ACHN (cell line): ENCODE measurements at regions not wholly inside any gene's neighbourhood (a gene's known extent, or its start where the extent isn't known, plus 50 kb on each side); places are given as distances from the start of the nearest gene placed in this dataset.
A peak's percentile ranks its signal among the peaks of the same experiment; 100 is the strongest.
"Not testable (repeated sequence)": the region's sequence is repeated elsewhere in the genome, so short reads cannot be mapped to it uniquely, and the experiment has no call there.

ENCODE experiments used
- DNase-seq: peaks from one replicate; pipeline ENCODE4 v3.0.0-alpha.2; 2015
- in situ Hi-C: cut with HindIII; loops from 2 replicates; pipeline ENCODE4 v1.10.0; 2017; ENCODE audit warnings: low sequenced_read_pairs, low pct_ligation_motif_present, low pct_unique_long_range_greater_than_20kb

- in situ Hi-C loops, DNase-seq: not testable (repeated sequence)
Measured at GRCh38 chr15:44817797-44818196, 81.5 kb downstream of the TRIM69 start.

GRCh38 chr15:44819331-44819987 lies 83.1 kb downstream of the TRIM69 start:
- in situ Hi-C loops, DNase-seq: not testable (repeated sequence)

GRCh38 chr15:44820535-44820934 lies 84.2 kb downstream of the TRIM69 start:
- in situ Hi-C loops, DNase-seq: not testable (repeated sequence)

GRCh38 chr15:44820967-44821366 lies 84.6 kb downstream of the TRIM69 start:
- DNase-seq, in situ Hi-C loops: not testable (repeated sequence)

DNA sequence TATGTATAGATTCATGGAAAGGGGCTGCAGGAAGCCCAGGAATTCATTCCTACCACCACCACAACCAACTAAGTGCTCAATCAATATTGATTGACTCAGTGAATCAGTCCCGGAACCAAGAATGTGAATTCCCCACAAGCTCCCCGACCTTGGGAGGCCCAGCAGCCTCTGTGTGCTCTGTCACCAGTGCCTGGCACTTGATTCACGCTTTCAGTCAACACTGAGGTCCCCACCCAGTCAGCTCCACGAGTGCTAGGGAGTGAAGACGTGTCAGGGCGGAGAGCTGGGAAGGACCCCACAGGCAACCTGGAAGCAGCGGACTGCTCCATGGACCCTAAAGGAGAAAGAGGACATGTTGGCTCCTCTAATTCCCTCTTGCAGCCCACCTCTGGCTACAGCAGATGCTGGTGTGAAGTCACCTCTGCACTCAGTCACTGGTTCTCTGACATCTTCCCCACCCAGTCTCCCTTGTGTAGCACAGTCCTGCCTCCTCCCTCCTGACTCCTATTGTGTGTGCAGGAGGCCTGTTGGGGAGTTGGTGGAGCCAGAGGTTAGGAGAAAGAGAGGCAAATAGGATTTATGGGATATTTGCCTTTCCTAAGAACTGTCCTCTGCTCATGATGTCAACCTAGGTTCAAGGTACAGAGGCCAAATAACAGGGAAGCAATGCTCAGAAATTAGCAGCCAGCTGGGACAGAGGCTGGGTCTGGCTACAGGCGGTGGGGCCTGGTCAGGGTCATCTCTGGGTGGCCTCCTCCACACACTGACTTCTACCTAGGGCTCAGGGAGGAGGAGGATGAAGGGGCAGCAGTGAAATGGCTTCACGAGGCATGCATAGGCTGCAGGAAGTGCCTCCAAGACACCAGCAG lies 88.2 kb downstream of the TRIM69 start:
- DNase-seq, in situ Hi-C loops: not testable (repeated sequence)

- in situ Hi-C loops, DNase-seq: not testable (repeated sequence)
Measured at GRCh38 chr15:44826583-44826982, 90.3 kb downstream of the TRIM69 start.

GRCh38 chr15:44828229-44828914 lies 92.0 kb downstream of the TRIM69 start:
- DNase-seq, in situ Hi-C loops: not testable (repeated sequence)

- in situ Hi-C loops, DNase-seq: not testable (repeated sequence)
Measured at GRCh38 chr15:44829150-44829549, 92.8 kb downstream of the TRIM69 start.

GRCh38 chr15:44830692-44831408 lies 94.5 kb downstream of the TRIM69 start:
- DNase-seq, in situ Hi-C loops: not testable (repeated sequence)

GRCh38 chr15:44831409-44831741 lies 95.0 kb downstream of the TRIM69 start:
- DNase-seq, in situ Hi-C loops: not testable (repeated sequence)

DNA sequence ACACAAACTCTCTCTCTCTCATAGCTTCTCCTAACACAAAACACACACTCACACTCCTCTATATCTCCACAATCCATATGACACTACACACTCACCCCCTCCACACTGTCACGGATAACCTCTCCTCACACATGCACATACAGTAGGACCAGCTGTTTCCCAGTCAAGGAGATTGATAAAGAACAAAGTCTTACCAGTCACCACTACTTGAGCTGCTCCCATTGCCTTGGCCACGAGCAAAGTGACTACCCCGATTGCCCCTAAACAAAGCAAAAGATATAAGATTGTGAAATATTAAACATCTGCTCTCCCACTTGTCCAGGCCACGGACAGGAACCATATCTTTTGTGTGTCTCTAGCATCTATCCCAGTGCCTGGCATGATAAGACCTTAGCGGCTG lies 95.8 kb downstream of the TRIM69 start:
- DNase-seq, in situ Hi-C loops: not testable (repeated sequence)

GRCh38 chr15:44833081-44833480 lies 96.8 kb downstream of the TRIM69 start:
- in situ Hi-C loops, DNase-seq: not testable (repeated sequence)

GRCh38 chr15:44833761-44834160 lies 97.4 kb downstream of the TRIM69 start:
- DNase-seq, in situ Hi-C loops: not testable (repeated sequence)

DNA sequence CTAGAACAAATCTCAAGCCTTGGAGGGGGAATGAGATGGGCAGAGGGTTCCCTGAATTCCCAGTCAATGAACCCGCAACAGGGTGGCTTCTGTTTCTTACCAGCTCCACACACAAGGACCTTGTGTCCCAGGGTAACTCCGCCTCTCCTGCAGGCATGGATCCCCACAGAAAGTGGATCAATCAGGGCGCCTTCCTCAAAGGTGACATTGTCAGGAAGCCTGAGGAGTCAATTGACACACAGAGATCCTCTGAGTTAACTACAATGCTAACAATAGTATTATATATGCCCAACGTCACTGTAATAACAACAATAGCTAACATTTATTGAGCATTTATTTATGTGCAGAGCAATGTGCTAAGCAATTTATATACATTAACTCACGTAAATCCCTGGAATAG lies 98.8 kb downstream of the TRIM69 start:
- in situ Hi-C loops, DNase-seq: not testable (repeated sequence)

DNA sequence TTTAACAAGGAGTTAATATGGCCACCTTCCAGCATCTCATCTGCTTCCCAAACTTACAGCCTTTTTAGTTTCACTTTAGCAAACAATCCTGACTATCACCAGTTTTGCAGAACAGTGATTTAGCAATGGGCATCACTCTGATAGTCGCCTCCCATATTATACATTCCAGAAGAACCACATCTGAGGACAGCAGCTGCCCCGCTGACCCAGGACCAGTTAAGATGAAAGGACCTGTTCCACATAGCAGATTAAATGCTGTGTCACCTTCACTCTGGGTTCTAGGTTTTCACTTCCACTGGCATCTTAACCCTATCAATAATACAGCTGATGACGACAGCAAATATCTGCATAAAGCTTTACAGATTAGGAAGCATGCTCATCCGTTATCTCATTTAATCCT lies 99.8 kb downstream of the TRIM69 start:
- in situ Hi-C loops: no loop called here
- DNase-seq: no peak

DNA sequence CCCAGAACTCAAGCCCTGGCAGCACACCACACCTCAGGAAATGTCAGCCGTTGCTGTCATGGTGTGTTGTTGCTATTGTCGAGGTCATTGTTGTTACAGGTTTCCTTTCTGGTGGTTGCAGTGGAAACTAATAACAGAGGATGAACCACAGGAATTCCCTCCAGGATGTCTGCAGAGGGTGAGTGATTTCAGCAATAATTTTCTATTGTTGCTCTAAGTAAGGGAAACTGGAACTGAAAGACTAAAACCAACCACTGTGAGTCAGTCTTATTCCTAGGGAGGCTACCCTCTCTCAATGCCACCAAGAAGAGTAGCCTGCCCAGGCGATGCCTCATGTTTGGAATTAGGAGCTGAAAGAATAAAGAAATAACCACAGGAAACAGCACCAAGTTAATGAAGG lies 102.6 kb downstream of the TRIM69 start:
- peak; percentile 7 for DNase-seq
- in situ Hi-C loops: not testable (repeated sequence)

DNA sequence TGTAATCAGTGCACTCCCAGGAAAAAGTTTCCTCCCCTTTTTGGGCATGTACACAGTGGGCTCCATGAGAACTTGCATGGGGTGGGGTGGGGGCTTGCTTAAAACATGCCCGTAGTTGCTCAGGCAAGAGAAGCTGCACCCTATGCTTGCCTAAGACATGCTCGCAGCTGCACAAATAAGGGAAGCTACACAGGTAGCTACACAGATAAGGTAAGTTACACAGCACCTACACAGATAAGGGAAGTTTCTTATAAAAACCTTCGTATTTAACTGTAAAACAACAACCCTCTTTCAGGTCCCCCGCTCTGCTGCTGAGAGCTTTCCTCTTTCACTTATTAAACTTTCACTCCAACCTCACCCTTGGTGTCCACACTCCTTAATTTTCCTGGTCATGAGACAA lies 105.4 kb downstream of the TRIM69 start:
- DNase-seq, in situ Hi-C loops: not testable (repeated sequence)

DNA sequence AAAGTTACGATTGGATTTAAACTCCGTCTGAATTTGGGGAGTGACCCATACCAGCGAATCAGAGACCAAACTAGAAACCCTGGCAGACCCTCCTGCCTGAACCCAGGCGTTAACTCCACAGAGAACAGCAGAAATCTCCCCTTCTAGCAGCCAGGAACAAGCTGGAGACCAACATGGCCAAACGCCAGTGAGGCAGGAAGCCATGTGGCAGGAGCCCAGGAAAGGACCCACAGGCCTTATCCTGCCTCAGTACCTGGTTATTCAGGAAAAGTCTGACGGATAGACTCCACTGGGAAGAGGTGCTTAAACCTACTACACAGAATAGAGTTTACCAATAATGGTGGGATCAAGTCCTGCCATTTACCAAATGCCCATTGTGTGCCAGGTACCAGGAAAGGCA lies 106.6 kb downstream of the TRIM69 start:
- in situ Hi-C loops, DNase-seq: not testable (repeated sequence)
